Left lung (tissue), 4 donors: ENCODE measurements at regions not wholly inside any gene's neighbourhood (a gene's known extent, or its start where the extent isn't known, plus 50 kb on each side); places are given as distances from the start of the nearest gene placed in this dataset.

ENCODE experiments used
- ATAC-seq: fragments of 200-7000 bp; cut with Tn5 transposase; one replicate; pipeline ENCODE4 v1.9.1; 2020; ENCODE audit warnings: moderate library complexity
- DNase-seq, 4 donors: peaks; one replicate each; pipeline ENCODE4 v3.0.0-alpha.2; 2013 to 2020
- H3K27ac ChIP-seq, 2 donors: fragments of 200-600 bp; sonication (generic) in 1 of 2; one replicate each; pipeline versions ENCODE4 v1.5.0 to v1.8.0; 2020 to 2021
- H3K27me3 ChIP-seq, 2 donors: fragments of 200-600 bp; sonication (generic) in 1 of 2; one replicate each; pipeline versions ENCODE4 v1.5.0 to v1.8.0; 2020 to 2021
- H3K36me3 ChIP-seq, 2 donors: fragments of 200-600 bp; sonication (generic) in 1 of 2; one replicate each; pipeline versions ENCODE4 v1.5.0 to v1.8.0; 2020 to 2021
- H3K4me1 ChIP-seq, 2 donors: fragments of 200-600 bp; one replicate each; pipeline ENCODE4 v1.8.0; 2021
- H3K4me3 ChIP-seq, 2 donors: fragments of 200-600 bp; sonication (generic) in 1 of 2; one replicate each; pipeline versions ENCODE4 v1.5.0 to v1.8.0; 2020 to 2021; ENCODE audit warnings: mild to moderate bottlenecking in 1 of 2
- H3K9me3 ChIP-seq, 2 donors: fragments of 200-600 bp; sonication (generic) in 1 of 2; one replicate each; pipeline versions ENCODE4 v1.5.0 to v1.8.0; 2020 to 2021
- intact Hi-C, 2 donors: fragments of 100-400 bp; cut with DNase I; formaldehyde crosslinking; loops; one replicate each; pipeline versions ENCODE4 v1.11.2 to v1.14.2; 2022
- TF ChIP-seq, protein P1 (sequence below), 2 donors: fragments of 200-600 bp; sonication (generic) in 1 of 2; IDR thresholded peaks; one replicate each; pipeline versions ENCODE4 v1.5.0 to v1.8.0; 2021; ENCODE audit warnings: antibody characterized with exemption in 2 of 2
- donor health status: DM: no; HTN: yes; CAD: no.
- donor health status: DM: no; HTN: no; CAD: no.

DNA sequence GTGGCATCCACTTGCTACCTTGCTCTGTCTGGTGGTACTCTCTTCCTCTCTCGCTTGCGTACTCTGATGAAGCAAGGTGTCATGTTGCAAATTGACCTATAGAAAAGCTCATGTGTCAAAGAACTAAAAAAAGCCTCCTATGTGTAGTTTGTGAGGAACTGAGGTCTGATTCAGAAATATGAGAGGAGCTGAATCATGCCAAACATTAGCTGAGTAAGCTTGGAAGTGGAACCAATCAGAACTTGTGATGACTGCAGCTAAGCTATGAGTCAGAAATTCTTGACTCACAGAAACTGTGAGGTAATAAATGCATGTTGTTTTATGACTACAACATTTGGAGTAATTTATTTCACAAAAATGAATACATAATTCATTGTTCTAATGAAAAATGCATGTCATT lies 2138.8 kb downstream of the PCDH7 start:
- Histone ChIP-seq H3K27me3 (no peaks in the 10 kb centered on the region), H3K27ac (no peak overlapping the region), H3K4me3 (no peak overlapping the region), H3K9me3 (no peaks in the 10 kb centered on the region), H3K4me1 (no peaks in the 10 kb centered on the region), H3K36me3 (no peaks in the 10 kb centered on the region)
- intact Hi-C loops = no loop called here
- ATAC-seq (peak; percentile 39), DNase-seq (no peak)
- TF ChIP-seq, protein P1, sequence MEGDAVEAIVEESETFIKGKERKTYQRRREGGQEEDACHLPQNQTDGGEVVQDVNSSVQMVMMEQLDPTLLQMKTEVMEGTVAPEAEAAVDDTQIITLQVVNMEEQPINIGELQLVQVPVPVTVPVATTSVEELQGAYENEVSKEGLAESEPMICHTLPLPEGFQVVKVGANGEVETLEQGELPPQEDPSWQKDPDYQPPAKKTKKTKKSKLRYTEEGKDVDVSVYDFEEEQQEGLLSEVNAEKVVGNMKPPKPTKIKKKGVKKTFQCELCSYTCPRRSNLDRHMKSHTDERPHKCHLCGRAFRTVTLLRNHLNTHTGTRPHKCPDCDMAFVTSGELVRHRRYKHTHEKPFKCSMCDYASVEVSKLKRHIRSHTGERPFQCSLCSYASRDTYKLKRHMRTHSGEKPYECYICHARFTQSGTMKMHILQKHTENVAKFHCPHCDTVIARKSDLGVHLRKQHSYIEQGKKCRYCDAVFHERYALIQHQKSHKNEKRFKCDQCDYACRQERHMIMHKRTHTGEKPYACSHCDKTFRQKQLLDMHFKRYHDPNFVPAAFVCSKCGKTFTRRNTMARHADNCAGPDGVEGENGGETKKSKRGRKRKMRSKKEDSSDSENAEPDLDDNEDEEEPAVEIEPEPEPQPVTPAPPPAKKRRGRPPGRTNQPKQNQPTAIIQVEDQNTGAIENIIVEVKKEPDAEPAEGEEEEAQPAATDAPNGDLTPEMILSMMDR (IDR thresholded peaks at IDR 0.05) = no peak

DNA sequence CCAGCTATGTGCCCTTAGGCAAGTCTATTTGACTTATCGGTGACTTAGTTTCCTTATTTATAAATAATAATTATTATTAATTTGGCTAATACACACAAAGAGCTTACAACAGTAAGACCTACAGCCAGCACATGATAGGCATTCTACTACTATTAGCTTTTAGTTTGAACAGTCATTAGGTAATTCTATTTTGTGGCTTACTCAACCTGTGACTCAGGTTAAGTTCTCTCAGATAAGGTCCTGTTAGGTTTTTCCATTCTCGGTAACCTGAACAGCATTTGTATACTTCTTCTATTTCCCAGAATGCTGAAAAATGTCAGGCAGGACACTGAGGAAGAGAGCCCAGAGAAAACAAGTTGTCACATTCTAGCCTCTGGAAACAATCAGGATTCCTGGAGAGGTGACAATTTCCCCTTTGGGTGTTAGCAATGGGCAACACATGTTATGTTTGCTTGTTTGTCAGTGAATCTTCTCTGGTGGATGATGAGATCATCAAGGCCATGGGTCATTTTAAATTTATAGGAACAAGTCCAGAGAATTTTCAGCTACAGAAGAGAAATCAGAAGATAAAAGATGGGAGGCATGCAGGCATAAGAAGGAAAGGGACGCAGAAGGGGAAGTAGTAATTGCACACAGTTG lies 2144.7 kb downstream of the PCDH7 start:
- Histone ChIP-seq H3K27ac (no peak overlapping the region), H3K4me3 (no peak overlapping the region), H3K9me3 (no peaks in the 10 kb centered on the region), H3K4me1 (no peaks in the 10 kb centered on the region), H3K36me3 (no peaks in the 10 kb centered on the region), H3K27me3 (no peaks in the 10 kb centered on the region)
- ATAC-seq (no peak), DNase-seq (no peak)
- intact Hi-C loops = no loop called here
- TF ChIP-seq, protein P1 (IDR thresholded peaks at IDR 0.05) = no peak

DNA sequence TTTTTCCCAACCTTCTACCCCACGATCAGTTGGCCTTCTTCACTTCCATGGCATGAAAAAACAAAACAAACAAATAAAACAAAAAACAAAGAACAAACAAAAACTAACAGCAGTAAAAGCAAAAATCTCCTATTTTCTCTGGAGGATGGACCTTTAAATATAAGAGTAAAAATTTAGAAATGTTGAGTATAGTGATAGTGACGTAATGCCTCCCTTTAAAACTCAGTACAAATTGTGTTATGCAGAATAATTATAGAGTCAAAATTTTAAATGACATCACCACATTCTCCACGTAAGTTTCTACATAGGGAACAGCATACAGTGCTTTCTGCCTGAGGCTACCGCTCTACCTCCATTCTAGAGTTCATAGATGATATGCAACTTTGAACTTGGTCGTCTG lies 2156.4 kb downstream of the PCDH7 start:
- TF ChIP-seq, protein P1 (IDR thresholded peaks at IDR 0.05) = no peak
- no peak for ATAC-seq

DNA sequence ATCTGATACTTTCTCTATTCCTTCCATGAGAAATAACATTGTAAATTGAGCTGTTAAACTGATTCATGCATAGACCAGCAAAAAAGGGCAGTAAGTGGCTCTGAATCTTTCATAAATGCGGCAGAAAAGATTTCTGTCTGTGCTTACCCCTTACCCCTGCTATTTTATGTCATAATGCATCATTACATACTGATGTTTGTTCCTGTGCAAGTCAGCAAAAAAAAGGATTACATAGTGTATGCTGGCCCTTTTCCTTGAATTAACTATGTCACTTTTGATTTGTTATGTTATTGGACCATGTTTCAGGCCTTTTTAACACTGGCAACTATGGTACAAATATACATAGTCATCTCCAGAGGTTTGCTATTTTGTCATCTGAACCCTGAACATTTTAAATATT lies 2159.7 kb downstream of the PCDH7 start:
- Histone ChIP-seq H3K27ac (no peak overlapping the region), H3K36me3 (no peaks in the 10 kb centered on the region), H3K4me3 (no peak overlapping the region), H3K9me3 (no peaks in the 10 kb centered on the region), H3K4me1 (no peaks in the 10 kb centered on the region), H3K27me3 (no peaks in the 10 kb centered on the region)
- ATAC-seq (no peak), DNase-seq (no peak)
- TF ChIP-seq, protein P1 (IDR thresholded peaks at IDR 0.05) = no peak
- intact Hi-C loops = no loop called here

More for the DNA sequence above, 2156.4 kb downstream of the PCDH7 start:
- H3K36me3 ChIP-seq = no peaks in the 10 kb centered on the region
- intact Hi-C loops = no loop called here
- H3K9me3 ChIP-seq = no peaks in the 10 kb centered on the region
- H3K4me1 ChIP-seq = no peaks in the 10 kb centered on the region
- H3K27ac ChIP-seq = no peak overlapping the region
- H3K4me3 ChIP-seq = no peak overlapping the region
- H3K27me3 ChIP-seq = no peaks in the 10 kb centered on the region
- DNase-seq = no peak

DNA sequence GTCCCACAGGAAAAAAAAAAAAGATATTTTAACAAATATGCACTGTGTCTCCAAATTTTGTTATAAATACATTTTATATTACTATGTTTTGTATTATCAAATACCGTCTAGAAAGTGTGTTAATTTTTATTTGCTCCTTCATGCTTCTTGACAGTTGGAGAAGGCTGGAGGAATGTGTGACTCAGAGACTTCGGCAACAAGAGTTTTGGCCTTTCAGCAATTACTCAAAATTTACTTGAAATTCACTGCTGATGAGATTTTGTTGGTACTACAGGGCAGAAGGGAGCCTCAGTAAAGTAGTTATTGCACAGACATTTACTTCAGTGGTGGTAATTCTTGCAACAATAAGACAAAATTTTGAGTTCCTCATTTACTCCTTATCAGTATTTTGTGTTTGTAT lies 2164.0 kb downstream of the PCDH7 start:
- H3K27ac ChIP-seq = no peak overlapping the region
- TF ChIP-seq, protein P1 (IDR thresholded peaks at IDR 0.05) = no peak
- no peaks in the 10 kb centered on the region for H3K27me3 ChIP-seq
- intact Hi-C loops = no loop called here
- DNase-seq = no peak
- H3K4me1 ChIP-seq = no peaks in the 10 kb centered on the region
- no peaks in the 10 kb centered on the region for H3K9me3 ChIP-seq
- no peaks in the 10 kb centered on the region for H3K36me3 ChIP-seq
- ATAC-seq = no peak
- no peak overlapping the region for H3K4me3 ChIP-seq
